ENCODE measurements at regions not wholly inside any gene's neighbourhood (a gene's known extent, or its start where the extent isn't known, plus 50 kb on each side); places are given as distances from the start of the nearest gene placed in this dataset.
A peak's percentile ranks its signal among the peaks of the same experiment; 100 is the strongest.
"Not testable (repeated sequence)": the region's sequence is repeated elsewhere in the genome, so short reads cannot be mapped to it uniquely, and the experiment has no call there.

DNA sequence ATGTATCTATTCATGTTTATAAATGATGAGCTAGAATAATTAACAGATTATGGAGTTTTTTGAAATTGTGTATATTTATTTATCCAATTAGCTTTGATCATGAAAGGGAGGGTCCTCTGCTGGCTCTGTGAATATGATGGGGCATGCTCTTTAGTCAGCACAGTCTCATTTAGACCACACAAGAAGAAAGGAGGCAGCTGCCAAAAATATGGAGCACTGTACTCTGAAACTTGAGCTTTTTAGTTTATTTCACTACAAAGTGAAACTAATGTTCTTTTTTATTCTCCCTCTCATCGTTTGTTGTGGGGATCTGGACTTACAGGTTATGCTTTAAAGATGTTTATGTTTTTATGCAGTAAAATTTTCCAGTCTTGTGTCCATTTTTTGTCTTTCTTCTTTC lies 266.9 kb upstream of the GULP1 start:
- Mint-ChIP-seq H3K4me1 (no peaks in the 10 kb centered on the region), H3K9me3 (peaks cover 9% of the 10 kb centered on the region), H3K36me3 (ENCODE audit: low read depth) (no peaks in the 10 kb centered on the region), H3K4me3 (no peak overlapping the region), H3K27me3 (ENCODE audit: low read depth) (no peaks in the 10 kb centered on the region), H3K27ac (peak overlapping the region in 2 of 3 experiments; percentile 55 to 83)
- TF ChIP-seq CTCF (IDR thresholded peaks at IDR 0.05; ENCODE audit: unreplicated experiment in 3 of 3) = no peak

DNA sequence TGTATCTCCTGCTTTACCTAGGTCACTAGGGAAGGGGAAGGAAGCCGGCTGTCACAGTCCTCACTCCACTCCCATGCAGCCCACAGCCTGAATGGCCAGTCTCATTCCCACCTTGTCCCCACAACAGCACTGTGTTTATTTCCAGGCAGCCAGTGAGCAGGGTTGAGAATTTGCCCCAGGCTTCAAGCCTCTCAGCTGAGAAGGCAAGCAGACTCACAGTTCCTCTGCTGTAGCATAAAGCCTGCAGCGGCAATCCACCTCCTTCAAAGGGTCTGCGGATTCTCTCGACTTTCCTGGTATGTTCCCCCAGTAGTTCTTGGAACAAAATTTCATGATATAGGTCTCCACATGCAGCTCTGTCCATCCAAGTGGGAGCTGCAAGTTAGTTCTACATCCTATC lies 262.9 kb upstream of the GULP1 start:
- no peak overlapping the region for H3K27ac Mint-ChIP-seq

DNA sequence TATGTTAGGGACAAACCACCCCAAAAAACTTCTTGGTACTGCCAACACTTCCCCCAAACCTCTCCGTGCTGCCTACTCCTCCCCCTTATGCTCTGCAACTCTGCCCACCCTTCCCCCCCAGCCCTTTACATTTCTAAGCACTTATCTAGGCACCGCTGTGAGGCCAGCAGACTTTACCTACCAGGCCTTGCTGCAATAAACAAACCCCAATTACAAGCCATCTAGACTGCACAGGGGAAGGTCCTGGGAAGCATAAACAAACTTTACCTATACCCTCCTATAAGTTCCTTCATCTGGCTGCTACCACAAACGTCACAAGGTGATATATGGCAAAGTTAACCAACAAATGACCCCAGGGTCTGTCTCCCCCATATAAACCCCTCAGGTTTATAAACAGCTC lies 259.4 kb upstream of the GULP1 start:
- Mint-ChIP-seq H3K36me3 (ENCODE audit: low read depth) (no peaks in the 10 kb centered on the region), H3K9me3 (no peaks in the 10 kb centered on the region), H3K27ac (no peak overlapping the region), H3K4me1 (no peaks in the 10 kb centered on the region), H3K4me3 (no peak overlapping the region), H3K27me3 (ENCODE audit: low read depth) (peaks cover 4% of the 10 kb centered on the region)
- no peak for TF ChIP-seq CTCF (IDR thresholded peaks at IDR 0.05; ENCODE audit: unreplicated experiment in 3 of 3)

More for the DNA sequence above, 262.9 kb upstream of the GULP1 start:
- Mint-ChIP-seq H3K4me3 (no peak overlapping the region), H3K4me1 (no peaks in the 10 kb centered on the region), H3K36me3 (ENCODE audit: low read depth) (no peaks in the 10 kb centered on the region), H3K9me3 (peaks cover 6% of the 10 kb centered on the region), H3K27me3 (ENCODE audit: low read depth) (peaks cover 3% of the 10 kb centered on the region)
- no peak for TF ChIP-seq CTCF (IDR thresholded peaks at IDR 0.05; ENCODE audit: unreplicated experiment in 3 of 3)

- no peak overlapping the region for H3K27ac Mint-ChIP-seq
- no peak overlapping the region for H3K4me3 Mint-ChIP-seq
- no peaks in the 10 kb centered on the region for H3K9me3 Mint-ChIP-seq
- no peaks in the 10 kb centered on the region for H3K4me1 Mint-ChIP-seq
- TF ChIP-seq CTCF (IDR thresholded peaks at IDR 0.05; ENCODE audit: unreplicated experiment in 3 of 3) = no peak
- no peaks in the 10 kb centered on the region for H3K36me3 Mint-ChIP-seq (ENCODE audit: low read depth)
- H3K27me3 Mint-ChIP-seq (ENCODE audit: low read depth) = peaks cover 4% of the 10 kb centered on the region
Observed at GRCh38 chr2:188032786-188033185, 258.9 kb upstream of the GULP1 start.

DNA sequence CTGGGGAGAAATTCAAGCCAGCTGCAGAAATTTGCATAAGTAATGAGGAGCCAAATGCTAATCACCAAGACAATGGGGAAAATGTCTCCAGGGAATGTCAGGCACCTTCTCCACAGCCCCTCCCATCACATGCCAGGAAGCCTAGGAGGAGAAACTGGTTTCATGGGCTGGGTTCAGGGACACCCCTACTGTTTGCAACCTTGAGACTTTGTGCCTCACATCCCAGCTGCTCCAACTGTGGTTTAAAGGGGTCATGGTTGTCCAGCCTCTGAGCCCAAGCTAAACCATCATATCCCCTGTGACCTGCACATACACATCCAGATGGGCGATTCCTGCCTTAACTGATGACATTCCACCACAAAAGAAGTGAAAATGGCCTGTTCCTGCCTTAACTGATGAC lies 258.4 kb upstream of the GULP1 start:
- H3K27me3 Mint-ChIP-seq (ENCODE audit: low read depth); H3K36me3 Mint-ChIP-seq (ENCODE audit: low read depth); H3K27ac Mint-ChIP-seq; H3K4me3 Mint-ChIP-seq; H3K9me3 Mint-ChIP-seq; H3K4me1 Mint-ChIP-seq: not testable (repeated sequence)

DNA sequence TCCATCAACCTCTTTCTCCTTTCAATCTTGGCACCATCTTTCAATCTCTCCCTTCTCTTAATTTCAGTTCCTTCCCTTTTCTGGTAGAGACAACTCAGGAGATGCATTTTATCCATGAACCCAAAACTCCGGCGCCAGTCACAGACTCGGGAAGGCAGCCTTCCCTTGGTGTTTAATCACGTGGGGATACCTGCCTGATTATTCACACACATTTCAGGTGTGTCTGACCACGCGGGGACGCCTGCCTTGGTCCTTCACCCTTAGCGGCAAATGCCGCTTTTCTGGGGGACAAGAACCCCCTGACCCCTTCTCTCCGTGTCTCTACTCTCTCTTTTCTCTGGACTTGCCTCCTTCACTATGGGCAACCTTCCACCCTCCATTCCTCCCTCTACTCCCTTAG lies 257.6 kb upstream of the GULP1 start:
- not testable (repeated sequence) for H3K27me3 Mint-ChIP-seq (ENCODE audit: low read depth); H3K36me3 Mint-ChIP-seq (ENCODE audit: low read depth); H3K9me3 Mint-ChIP-seq; H3K4me3 Mint-ChIP-seq; H3K4me1 Mint-ChIP-seq; H3K27ac Mint-ChIP-seq

DNA sequence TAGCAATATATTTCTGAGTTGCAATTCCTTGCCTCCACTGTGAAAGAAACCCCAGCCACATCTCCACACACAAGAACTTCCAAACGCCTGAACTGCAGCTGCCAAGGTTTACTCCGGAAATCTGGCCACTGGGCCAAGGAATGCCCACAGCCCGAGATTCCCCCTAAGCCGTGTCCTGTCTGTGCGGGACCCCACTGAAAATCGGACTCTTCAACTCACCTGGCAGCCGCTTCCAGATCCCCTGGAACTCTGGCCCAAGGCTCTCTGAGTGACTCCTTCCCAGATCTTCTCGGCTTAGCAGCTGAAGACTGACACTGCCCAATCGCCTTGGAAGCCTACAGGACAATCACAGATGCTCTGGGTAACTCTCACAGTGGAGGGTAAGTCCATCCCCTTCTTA lies 256.3 kb upstream of the GULP1 start:
- H3K9me3 Mint-ChIP-seq; H3K27ac Mint-ChIP-seq; H3K36me3 Mint-ChIP-seq (ENCODE audit: low read depth); H3K4me1 Mint-ChIP-seq; H3K4me3 Mint-ChIP-seq; H3K27me3 Mint-ChIP-seq (ENCODE audit: low read depth): not testable (repeated sequence)

DNA sequence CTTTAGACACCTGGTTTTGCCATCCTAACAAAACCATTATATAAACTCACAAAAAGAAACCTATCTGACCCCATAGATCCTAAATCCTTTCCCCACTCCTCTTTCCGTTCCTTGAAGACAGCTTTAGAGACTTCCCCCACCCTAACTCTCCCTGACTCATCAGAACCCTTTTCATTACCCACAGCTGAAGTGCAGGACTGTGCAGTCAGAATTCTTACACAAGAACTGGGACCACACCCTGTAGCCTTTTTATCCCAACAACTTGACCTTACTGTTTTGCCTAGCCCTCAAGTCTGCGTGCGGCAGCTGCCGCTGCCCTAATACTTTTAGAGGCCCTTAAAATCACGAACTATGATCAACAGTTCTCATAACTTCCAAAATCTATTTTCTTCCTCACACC lies 254.9 kb upstream of the GULP1 start:
- H3K4me3 Mint-ChIP-seq; H3K9me3 Mint-ChIP-seq; H3K27ac Mint-ChIP-seq; H3K27me3 Mint-ChIP-seq (ENCODE audit: low read depth); H3K4me1 Mint-ChIP-seq; H3K36me3 Mint-ChIP-seq (ENCODE audit: low read depth): not testable (repeated sequence)

Data from nephron (organoid).